ENCODE measurements at regions not wholly inside any gene's neighbourhood (a gene's known extent, or its start where the extent isn't known, plus 50 kb on each side); places are given as distances from the start of the nearest gene placed in this dataset.

- TF ChIP-seq EZH2 (IDR thresholded peaks at IDR 0.05; ENCODE audit: low read length, missing control alignments): no peak
- TF ChIP-seq, protein P1, sequence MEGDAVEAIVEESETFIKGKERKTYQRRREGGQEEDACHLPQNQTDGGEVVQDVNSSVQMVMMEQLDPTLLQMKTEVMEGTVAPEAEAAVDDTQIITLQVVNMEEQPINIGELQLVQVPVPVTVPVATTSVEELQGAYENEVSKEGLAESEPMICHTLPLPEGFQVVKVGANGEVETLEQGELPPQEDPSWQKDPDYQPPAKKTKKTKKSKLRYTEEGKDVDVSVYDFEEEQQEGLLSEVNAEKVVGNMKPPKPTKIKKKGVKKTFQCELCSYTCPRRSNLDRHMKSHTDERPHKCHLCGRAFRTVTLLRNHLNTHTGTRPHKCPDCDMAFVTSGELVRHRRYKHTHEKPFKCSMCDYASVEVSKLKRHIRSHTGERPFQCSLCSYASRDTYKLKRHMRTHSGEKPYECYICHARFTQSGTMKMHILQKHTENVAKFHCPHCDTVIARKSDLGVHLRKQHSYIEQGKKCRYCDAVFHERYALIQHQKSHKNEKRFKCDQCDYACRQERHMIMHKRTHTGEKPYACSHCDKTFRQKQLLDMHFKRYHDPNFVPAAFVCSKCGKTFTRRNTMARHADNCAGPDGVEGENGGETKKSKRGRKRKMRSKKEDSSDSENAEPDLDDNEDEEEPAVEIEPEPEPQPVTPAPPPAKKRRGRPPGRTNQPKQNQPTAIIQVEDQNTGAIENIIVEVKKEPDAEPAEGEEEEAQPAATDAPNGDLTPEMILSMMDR (conservative IDR thresholded peaks at IDR 0.05 in 1 of 2, IDR thresholded peaks at IDR 0.05 in 1 of 2; ENCODE audit: low read depth in 1 of 2, low read length in 2 of 2): no peak
Measured at GRCh38 chr7:3207387-3207902, 93.6 kb upstream of the SDK1 start.

All from fibroblast of lung (primary cell).